CD4-positive, alpha-beta T cell (primary cell): ENCODE measurements at regions not wholly inside any gene's neighbourhood (a gene's known extent, or its start where the extent isn't known, plus 50 kb on each side); places are given as distances from the start of the nearest gene placed in this dataset.

ENCODE experiments used
- ATAC-seq: fragments of 200-7000 bp; cut with Tn5 transposase; one replicate; pipeline ENCODE4 v1.10.0; 2022; ENCODE audit warnings: mild to moderate bottlenecking; ENCODE audit not compliant: poor library complexity
- CTCF ChIA-PET: fragments of 350-600 bp; sonication (Branson Sonifier 250); formaldehyde crosslinking; loops from one replicate; lab custom pipeline; 2021; ENCODE audit warnings: antibody characterized with exemption, inconsistent platforms; lab: Charles Lee
- POLR2A ChIA-PET: fragments of 350-600 bp; sonication (Branson Sonifier 250); formaldehyde crosslinking; loops from one replicate; lab custom pipeline; 2021; ENCODE audit warnings: antibody characterized with exemption, inconsistent platforms; lab: Charles Lee
- DNase-seq, 14 experiments: peaks; one replicate each; pipeline ENCODE4 v3.0.0-alpha.2; 2013 to 2020; ENCODE audit warnings: mixed read lengths in 2 of 14
- H3K27ac ChIP-seq, 2 donors: one replicate each; pipeline versions ENCODE4 v1.5.1 to v1.7.0; 2013; ENCODE audit warnings: low read length in 2 of 2, low read depth in 1 of 2, mild to moderate bottlenecking in 1 of 2
- H3K27me3 ChIP-seq, 2 experiments: 1 replicate in 1 of 2; 2 replicates in 1 of 2; pipeline versions ENCODE4 v1.6.1 to v1.7.0; 2013; ENCODE audit warnings: low read length in 2 of 2, control low read depth in 1 of 2, mild to moderate bottlenecking in 1 of 2, moderate library complexity in 1 of 2; ENCODE audit not compliant: insufficient read depth in 2 of 2, control insufficient read depth in 1 of 2
- H3K36me3 ChIP-seq: one replicate; pipeline ENCODE4 v1.6.1; 2013; ENCODE audit warnings: low read length, control low read depth; ENCODE audit not compliant: insufficient read depth
- H3K4me1 ChIP-seq: one replicate; pipeline ENCODE4 v1.6.1; 2013; ENCODE audit warnings: low read length, control low read depth; ENCODE audit not compliant: insufficient read depth
- H3K4me3 ChIP-seq: one replicate; pipeline ENCODE4 v1.5.1; 2013; ENCODE audit warnings: mild to moderate bottlenecking, low read length, moderate library complexity
- H3K9me3 ChIP-seq, 2 experiments: 1 replicate in 1 of 2; 2 replicates in 1 of 2; pipeline versions ENCODE4 v1.6.1 to v1.7.0; 2013; ENCODE audit warnings: low read length in 2 of 2, mild to moderate bottlenecking in 2 of 2, control low read depth in 1 of 2, moderate library complexity in 1 of 2; ENCODE audit not compliant: control insufficient read depth in 1 of 2, insufficient read depth in 1 of 2
- H3K27ac Mint-ChIP-seq: one replicate; pipeline ENCODE4 v1.8.0; 2020; ENCODE audit warnings: mixed read lengths
- H3K27me3 Mint-ChIP-seq: one replicate; pipeline ENCODE4 v1.8.0; 2021; ENCODE audit warnings: mixed read lengths
- H3K36me3 Mint-ChIP-seq: one replicate; pipeline ENCODE4 v1.8.0; 2021; ENCODE audit warnings: low read depth, mixed read lengths
- H3K4me1 Mint-ChIP-seq: one replicate; pipeline ENCODE4 v1.8.0; 2021; ENCODE audit warnings: low read depth, mixed read lengths
- H3K4me3 Mint-ChIP-seq: one replicate; pipeline ENCODE4 v1.8.0; 2020; ENCODE audit warnings: mild to moderate bottlenecking, mixed read lengths
- H3K9me3 Mint-ChIP-seq: one replicate; pipeline ENCODE4 v1.8.0; 2020; ENCODE audit warnings: mixed read lengths
- CTCF ChIP-seq: fragments of 200-600 bp; IDR thresholded peaks from one replicate; pipeline ENCODE4 v1.8.0; 2022; ENCODE audit warnings: antibody characterized with exemption, mild to moderate bottlenecking
- intact Hi-C, 2 experiments: fragments of 100-400 bp; cut with DNase I in 1 of 2; cut with micrococcal nuclease in 1 of 2; formaldehyde crosslinking; loops; one replicate each; pipeline versions ENCODE4 v1.15.1 to v1.9.0; 2023 to 2025; cut with DNase I, micrococcal nuclease

DNA sequence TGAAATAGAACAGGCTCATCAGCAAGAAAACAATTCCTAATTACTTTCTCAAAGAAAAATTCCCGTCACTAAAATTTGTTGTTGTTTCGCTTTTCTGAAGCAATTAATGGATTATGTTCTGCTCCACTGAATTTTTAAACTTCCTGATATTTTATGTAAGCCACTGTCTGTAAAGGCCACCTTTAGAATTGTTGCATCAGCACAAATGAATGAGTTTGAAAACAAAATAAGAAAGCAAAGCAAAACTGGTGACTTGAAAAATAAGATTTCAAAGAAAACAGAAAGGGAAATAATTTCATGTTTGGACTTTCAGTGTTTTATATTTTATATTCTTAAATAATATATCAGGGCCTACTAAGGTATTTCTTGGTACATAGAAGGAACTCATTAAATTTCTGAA, 636.3 kb upstream of the TYRP1 start:
- intact Hi-C loops: no loop called here
- no peaks in the 10 kb centered on the region for H3K36me3 Mint-ChIP-seq

GRCh38 chr9:12060067-12060466, 633.1 kb upstream of the TYRP1 start:
- DNase-seq (no peak), ATAC-seq (no peak)
- intact Hi-C loops: no loop called here
- CTCF ChIA-PET: no interaction called here
- Mint-ChIP-seq H3K27ac (no peak overlapping the region), H3K27me3 (no peaks in the 10 kb centered on the region), H3K4me3 (no peak overlapping the region), H3K4me1 (no peaks in the 10 kb centered on the region), H3K36me3 (no peaks in the 10 kb centered on the region), H3K9me3 (peaks cover 18% of the 10 kb centered on the region)
- Histone ChIP-seq H3K36me3 (no peaks in the 10 kb centered on the region), H3K27me3 (no peaks in the 10 kb centered on the region), H3K4me1 (no peaks in the 10 kb centered on the region), H3K9me3 (peaks cover under 1 to 5% of the 10 kb centered on the region in 2 experiments), H3K27ac (no peak overlapping the region), H3K4me3 (no peak overlapping the region)
- POLR2A ChIA-PET: no interaction called here
- TF ChIP-seq CTCF: no peak

More for the DNA sequence above, 636.3 kb upstream of the TYRP1 start:
- ATAC-seq: no peak
- peaks cover 31% of the 10 kb centered on the region for H3K9me3 Mint-ChIP-seq
- H3K4me3 Mint-ChIP-seq: no peak overlapping the region
- no peaks in the 10 kb centered on the region for H3K36me3 ChIP-seq
- H3K9me3 ChIP-seq: peaks cover 3 to 13% of the 10 kb centered on the region in 2 experiments
- POLR2A ChIA-PET: no interaction called here
- H3K27me3 ChIP-seq: no peaks in the 10 kb centered on the region
- TF ChIP-seq CTCF: no peak
- H3K27ac Mint-ChIP-seq: no peak overlapping the region
- no peak overlapping the region for H3K27ac ChIP-seq
- H3K4me1 ChIP-seq: no peaks in the 10 kb centered on the region
- no peaks in the 10 kb centered on the region for H3K27me3 Mint-ChIP-seq
- CTCF ChIA-PET: no interaction called here
- no peak overlapping the region for H3K4me3 ChIP-seq
- H3K4me1 Mint-ChIP-seq: no peaks in the 10 kb centered on the region
- no peak for DNase-seq

DNA sequence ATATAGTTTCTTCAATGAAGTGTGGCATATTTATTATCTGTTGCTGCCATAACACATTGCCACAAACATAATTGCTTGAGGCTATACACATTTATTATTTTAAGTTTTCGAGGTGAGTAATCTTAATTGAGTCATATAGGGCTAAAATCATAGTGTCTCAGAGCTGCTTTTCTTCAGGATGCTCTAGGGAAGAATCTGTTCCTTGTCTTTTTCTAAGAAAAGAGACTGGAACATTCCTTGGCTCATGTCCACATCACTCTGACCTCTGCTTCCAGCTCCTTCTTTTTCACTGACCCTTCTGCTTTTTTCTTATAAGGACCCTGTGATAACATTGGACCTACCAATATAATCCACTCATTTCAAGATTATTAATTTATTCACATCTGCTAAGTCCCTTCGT, 632.4 kb upstream of the TYRP1 start:
- DNase-seq (no peak), ATAC-seq (no peak)
- no peak overlapping the region for H3K4me3 ChIP-seq
- no peaks in the 10 kb centered on the region for H3K27me3 ChIP-seq
- no peak overlapping the region for H3K27ac ChIP-seq
- H3K9me3 ChIP-seq: peaks cover 0 to 5% of the 10 kb centered on the region in 2 experiments
- POLR2A ChIA-PET: no interaction called here
- no peaks in the 10 kb centered on the region for H3K36me3 ChIP-seq
- Mint-ChIP-seq H3K27me3 (no peaks in the 10 kb centered on the region), H3K36me3 (no peaks in the 10 kb centered on the region), H3K4me1 (no peaks in the 10 kb centered on the region), H3K9me3 (peaks cover 19% of the 10 kb centered on the region), H3K27ac (no peak overlapping the region), H3K4me3 (no peak overlapping the region)
- CTCF ChIA-PET: no interaction called here
- intact Hi-C loops: no loop called here
- no peaks in the 10 kb centered on the region for H3K4me1 ChIP-seq
- TF ChIP-seq CTCF: no peak
